HG02759 (cell line): ENCODE measurements at regions not wholly inside any gene's neighbourhood (a gene's known extent, or its start where the extent isn't known, plus 50 kb on each side); places are given as distances from the start of the nearest gene placed in this dataset.
"Not testable (repeated sequence)": the region's sequence is repeated elsewhere in the genome, so short reads cannot be mapped to it uniquely, and the experiment has no call there.

Experiments used
- ATAC-seq: cut with Tn5 transposase; IDR thresholded peaks from one replicate; pipeline ENCODE4 v1.9.1; 2021; ENCODE audit warnings: mild to moderate bottlenecking, moderate library complexity; ENCODE audit not compliant: unreplicated experiment

GRCh38 chr6:115310156-115310555, 750.5 kb downstream of the FRK start:
- no peak for ATAC-seq

GRCh38 chr6:115302731-115303130, 758.0 kb downstream of the FRK start:
- no peak for ATAC-seq

- no peak for ATAC-seq
Observed at GRCh38 chr6:115287467-115287866, 773.2 kb downstream of the FRK start.

- no peak for ATAC-seq
Observed at GRCh38 chr6:115276881-115277565, 783.7 kb downstream of the FRK start.

GRCh38 chr6:115272311-115272710, 788.4 kb downstream of the FRK start:
- no peak for ATAC-seq

- ATAC-seq: no peak
Observed at GRCh38 chr6:115271434-115271833, 789.3 kb downstream of the FRK start.

- ATAC-seq: no peak
Observed at GRCh38 chr6:115270953-115271352, 789.7 kb downstream of the FRK start.

- no peak for ATAC-seq
Observed at GRCh38 chr6:115241373-115241772, 819.3 kb downstream of the FRK start.

GRCh38 chr6:115221198-115221597, 839.5 kb downstream of the FRK start:
- ATAC-seq: no peak

GRCh38 chr6:115220551-115221159, 840.0 kb downstream of the FRK start:
- ATAC-seq: no peak

GRCh38 chr6:115219645-115220044, 841.0 kb downstream of the FRK start:
- no peak for ATAC-seq

GRCh38 chr6:115216835-115217234, 843.9 kb downstream of the FRK start:
- no peak for ATAC-seq

GRCh38 chr6:115214283-115214682, 846.4 kb downstream of the FRK start:
- ATAC-seq: no peak

- ATAC-seq: no peak
Observed at GRCh38 chr6:115203381-115203780, 857.3 kb downstream of the FRK start.

- ATAC-seq: no peak
Observed at GRCh38 chr6:115194981-115195638, 852.3 kb upstream of the HS3ST5 start.

GRCh38 chr6:115191989-115192388, 849.2 kb upstream of the HS3ST5 start:
- ATAC-seq: no peak

- ATAC-seq: no peak
Observed at GRCh38 chr6:115190534-115190933, 847.7 kb upstream of the HS3ST5 start.

GRCh38 chr6:115175456-115175855, 832.6 kb upstream of the HS3ST5 start:
- not testable (repeated sequence) for ATAC-seq

- ATAC-seq: not testable (repeated sequence)
Observed at GRCh38 chr6:115165912-115166311, 823.1 kb upstream of the HS3ST5 start.

GRCh38 chr6:115159733-115160132, 816.9 kb upstream of the HS3ST5 start:
- ATAC-seq: no peak

- ATAC-seq: no peak
Observed at GRCh38 chr6:115137910-115138309, 795.1 kb upstream of the HS3ST5 start.

GRCh38 chr6:115133790-115134189, 791.0 kb upstream of the HS3ST5 start:
- ATAC-seq: no peak
